Prostate gland (tissue), 2 donors: ENCODE measurements at regions not wholly inside any gene's neighbourhood (a gene's known extent, or its start where the extent isn't known, plus 50 kb on each side); places are given as distances from the start of the nearest gene placed in this dataset.

Experiments used
- CTCF ChIP-seq, 4 experiments: fragments of 200-600 bp in 2 of 4; fragments of 450-650 bp in 2 of 4; sonication (generic) in 2 of 4; IDR thresholded peaks; 1 replicate in 3 of 4; 2 replicates in 1 of 4; pipeline ENCODE4 v1.5.1; 2016 to 2019; ENCODE audit warnings: antibody characterized with exemption in 4 of 4, mild to moderate bottlenecking in 2 of 4, moderate library complexity in 2 of 4
- POLR2A ChIP-seq: fragments of 450-650 bp; IDR thresholded peaks from one replicate; pipeline ENCODE4 v1.6.1; 2016; ENCODE audit warnings: antibody characterized with exemption, mild to moderate bottlenecking

GRCh38 chr7:25350041-25350440 is 121.8 kb upstream of the NPVF start:
- TF ChIP-seq POLR2A: no peak
- TF ChIP-seq CTCF (IDR thresholded peaks at IDR 0.05): no peak
